GM21717 (cell line): ENCODE measurements at regions not wholly inside any gene's neighbourhood (a gene's known extent, or its start where the extent isn't known, plus 50 kb on each side); places are given as distances from the start of the nearest gene placed in this dataset.
A peak's percentile ranks its signal among the peaks of the same experiment; 100 is the strongest.
"Not testable (repeated sequence)": the region's sequence is repeated elsewhere in the genome, so short reads cannot be mapped to it uniquely, and the experiment has no call there.

Experiments
- ATAC-seq: cut with Tn5 transposase; IDR thresholded peaks from one replicate; pipeline ENCODE4 v1.9.1; 2021; ENCODE audit warnings: mild to moderate bottlenecking, moderate library complexity; ENCODE audit not compliant: unreplicated experiment

- ATAC-seq = no peak
Observed at GRCh38 chr12:86727160-86727559, 471.0 kb upstream of the MGAT4C start.

- ATAC-seq = no peak
Observed at GRCh38 chr12:86724716-86725115, 468.5 kb upstream of the MGAT4C start.

- ATAC-seq = no peak
Observed at GRCh38 chr12:86723326-86723725, 467.1 kb upstream of the MGAT4C start.

GRCh38 chr12:86721713-86722397, 465.7 kb upstream of the MGAT4C start:
- ATAC-seq = no peak

- no peak for ATAC-seq
Observed at GRCh38 chr12:86719381-86719780, 463.2 kb upstream of the MGAT4C start.

GRCh38 chr12:86713121-86713520, 456.9 kb upstream of the MGAT4C start:
- no peak for ATAC-seq

GRCh38 chr12:86712425-86712843, 456.2 kb upstream of the MGAT4C start:
- ATAC-seq = peak; percentile 78

- no peak for ATAC-seq
Observed at GRCh38 chr12:86711731-86712130, 455.5 kb upstream of the MGAT4C start.

GRCh38 chr12:86710109-86710508, 453.9 kb upstream of the MGAT4C start:
- ATAC-seq = no peak

- ATAC-seq = not testable (repeated sequence)
Observed at GRCh38 chr12:86709017-86709416, 452.8 kb upstream of the MGAT4C start.

- no peak for ATAC-seq
Observed at GRCh38 chr12:86698641-86698980, 442.4 kb upstream of the MGAT4C start.

GRCh38 chr12:86697916-86698640, 441.9 kb upstream of the MGAT4C start:
- no peak for ATAC-seq

- no peak for ATAC-seq
Observed at GRCh38 chr12:86683568-86684304, 427.5 kb upstream of the MGAT4C start.

- ATAC-seq = no peak
Observed at GRCh38 chr12:86681060-86681459, 424.9 kb upstream of the MGAT4C start.

GRCh38 chr12:86675197-86675596, 419.0 kb upstream of the MGAT4C start:
- ATAC-seq = no peak

- ATAC-seq = no peak
Observed at GRCh38 chr12:86670986-86671385, 414.8 kb upstream of the MGAT4C start.

- ATAC-seq = no peak
Observed at GRCh38 chr12:86669010-86669409, 412.8 kb upstream of the MGAT4C start.

GRCh38 chr12:86666316-86666715, 410.1 kb upstream of the MGAT4C start:
- no peak for ATAC-seq

- ATAC-seq = peak; percentile 4
Observed at GRCh38 chr12:86663716-86664115, 407.5 kb upstream of the MGAT4C start.

- ATAC-seq = peak; percentile 76
Observed at GRCh38 chr12:86663173-86663572, 407.0 kb upstream of the MGAT4C start.

- peak; percentile 41 for ATAC-seq
Observed at GRCh38 chr12:86662464-86662863, 406.3 kb upstream of the MGAT4C start.
